ENCODE measurements at regions not wholly inside any gene's neighbourhood (a gene's known extent, or its start where the extent isn't known, plus 50 kb on each side); places are given as distances from the start of the nearest gene placed in this dataset.

DNA sequence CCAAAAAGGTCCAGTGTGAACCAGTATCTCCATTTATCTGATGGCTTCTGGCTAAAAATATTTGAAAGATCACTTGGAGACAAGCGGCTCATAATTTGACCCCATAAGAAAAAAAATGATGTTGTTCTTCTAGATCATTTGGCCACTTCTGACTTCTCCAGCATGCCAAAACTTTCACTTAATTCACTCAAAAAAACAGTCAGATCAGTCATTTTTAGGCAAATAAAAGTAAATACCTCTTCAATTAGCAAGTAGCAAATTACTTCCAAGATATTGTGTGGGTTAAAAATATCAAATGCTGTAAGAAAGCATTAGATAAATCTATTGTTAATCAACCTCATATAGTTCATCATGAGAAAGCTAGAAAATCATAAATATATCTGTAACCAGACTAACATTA, 106.0 kb downstream of the ZC3H11B start:
- TF ChIP-seq FOXK2 (IDR thresholded peaks at IDR 0.05): no peak
- no peak for TF ChIP-seq NFRKB (IDR thresholded peaks at IDR 0.05)
- no peak for TF ChIP-seq ELF4 (IDR thresholded peaks at IDR 0.05)
- no peak for TF ChIP-seq SUZ12 (IDR thresholded peaks at IDR 0.05)
- TF ChIP-seq LEF1 (IDR thresholded peaks at IDR 0.05; ENCODE audit: borderline replicate concordance): no peak
- no peak for TF ChIP-seq HDGF (IDR thresholded peaks at IDR 0.05; ENCODE audit: borderline replicate concordance)
- no peak for TF ChIP-seq ZNF384 (IDR thresholded peaks at IDR 0.05)
- TF ChIP-seq L3MBTL2 (conservative IDR thresholded peaks at IDR 0.05): no peak
- no peak for TF ChIP-seq CTBP1 (IDR thresholded peaks at IDR 0.05; ENCODE audit: borderline replicate concordance)
- no peak for TF ChIP-seq FOXA1 (IDR thresholded peaks at IDR 0.05)
- no peak for TF ChIP-seq FOXM1 (IDR thresholded peaks at IDR 0.05; ENCODE audit: borderline replicate concordance)
- ChIA-PET CTCF (interaction anchor here (0.6 kb wide), 1 partner anchor 9 kb away, joined by 3 read pairs; no protein-coding TSS in a partner anchor), POLR2A (no interaction called here)
- DNase-seq (ENCODE audit: extremely low spot score): no peak

GRCh38 chr1:219506473-219506899, 106.4 kb downstream of the ZC3H11B start:
- no peak for DNase-seq (ENCODE audit: extremely low spot score)
- ChIA-PET CTCF (interaction anchor here (0.6 kb wide), 1 partner anchor 9 kb away, joined by 3 read pairs; no protein-coding TSS in a partner anchor), POLR2A (no interaction called here)
- TF ChIP-seq FOXK2 (IDR thresholded peaks at IDR 0.05) (no peak), BHLHE40 (IDR thresholded peaks at IDR 0.05; ENCODE audit: borderline replicate concordance) (no peak), FOXM1 (IDR thresholded peaks at IDR 0.05; ENCODE audit: borderline replicate concordance) (no peak), CTBP1 (IDR thresholded peaks at IDR 0.05; ENCODE audit: borderline replicate concordance) (no peak)

DNA sequence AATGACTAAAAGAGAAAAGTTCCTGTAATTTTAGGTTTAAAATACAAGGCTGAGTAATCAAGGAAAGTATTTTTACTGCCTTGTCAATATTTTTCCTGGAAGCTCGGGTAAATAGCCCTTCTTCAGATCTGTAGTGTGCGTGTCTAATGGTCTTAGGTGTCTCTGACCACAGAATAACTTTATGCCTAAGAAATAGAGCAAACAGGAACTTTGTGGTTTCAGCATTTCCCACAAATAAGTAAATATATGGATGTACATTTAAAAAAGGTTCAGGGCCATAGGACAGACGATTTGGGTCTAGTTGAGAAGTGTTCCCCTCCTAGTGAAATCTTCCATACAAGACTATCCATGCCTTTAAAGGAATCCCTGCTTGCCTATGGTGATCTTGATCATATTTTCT, 107.0 kb downstream of the ZC3H11B start:
- CTCF ChIA-PET: no interaction called here
- POLR2A ChIA-PET: no interaction called here
- no peak for DNase-seq (ENCODE audit: extremely low spot score)
- TF ChIP-seq TARDBP (IDR thresholded peaks at IDR 0.05) (no peak), CTBP1 (IDR thresholded peaks at IDR 0.05; ENCODE audit: borderline replicate concordance) (no peak), ZNF384 (IDR thresholded peaks at IDR 0.05) (no peak), FOXA1 (IDR thresholded peaks at IDR 0.05) (no peak), NFRKB (IDR thresholded peaks at IDR 0.05) (no peak), FOXK2 (IDR thresholded peaks at IDR 0.05) (no peak), HDGF (IDR thresholded peaks at IDR 0.05; ENCODE audit: borderline replicate concordance) (no peak), FOXM1 (IDR thresholded peaks at IDR 0.05; ENCODE audit: borderline replicate concordance) (no peak), ARNT (IDR thresholded peaks at IDR 0.05) (no peak), SP1 (IDR thresholded peaks at IDR 0.05) (no peak), LEF1 (IDR thresholded peaks at IDR 0.05; ENCODE audit: borderline replicate concordance) (no peak), BHLHE40 (IDR thresholded peaks at IDR 0.05; ENCODE audit: borderline replicate concordance) (no peak), L3MBTL2 (conservative IDR thresholded peaks at IDR 0.05) (no peak)

GRCh38 chr1:219503604-219504003, 109.3 kb downstream of the ZC3H11B start:
- TF ChIP-seq HDGF (IDR thresholded peaks at IDR 0.05; ENCODE audit: borderline replicate concordance): no peak
- no peak for TF ChIP-seq SP1 (IDR thresholded peaks at IDR 0.05)
- TF ChIP-seq ZNF384 (IDR thresholded peaks at IDR 0.05): no peak
- TF ChIP-seq TARDBP (IDR thresholded peaks at IDR 0.05): no peak
- no peak for TF ChIP-seq FOXM1 (IDR thresholded peaks at IDR 0.05; ENCODE audit: borderline replicate concordance)
- no peak for TF ChIP-seq ELF4 (IDR thresholded peaks at IDR 0.05)
- no peak for DNase-seq (ENCODE audit: extremely low spot score)
- ChIA-PET POLR2A (no interaction called here), CTCF (no interaction called here)

DNA sequence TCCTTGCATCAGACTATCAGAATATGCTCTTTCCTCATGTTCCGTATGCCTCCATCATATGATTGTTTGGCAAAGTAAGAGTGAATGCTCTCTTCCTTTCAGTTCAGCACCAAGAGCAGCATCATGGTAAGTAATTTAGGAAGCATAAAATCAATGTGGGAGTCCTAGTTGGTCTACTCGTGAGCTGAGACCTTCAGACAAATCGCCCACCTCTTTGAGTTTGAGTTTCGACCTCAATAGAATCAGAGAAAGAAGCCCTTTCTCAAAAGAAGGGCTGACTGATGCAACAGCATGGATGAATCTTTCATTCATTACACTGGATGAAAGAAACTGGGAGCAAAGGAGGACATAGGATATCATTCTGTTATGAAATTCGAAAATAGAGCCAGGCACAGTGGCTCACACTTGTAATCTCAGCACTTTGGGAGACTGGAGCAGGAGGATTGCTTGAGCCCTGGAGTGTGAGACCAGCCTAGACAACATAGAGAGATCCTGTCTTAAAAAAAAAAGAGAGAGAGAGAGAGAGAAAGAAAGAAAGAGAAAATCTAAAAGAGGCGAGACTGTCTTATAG, 112.5 kb downstream of the ZC3H11B start:
- DNase-seq (ENCODE audit: extremely low spot score): no peak
- no peak for TF ChIP-seq HDGF (IDR thresholded peaks at IDR 0.05; ENCODE audit: borderline replicate concordance)
- no peak for TF ChIP-seq SUZ12 (IDR thresholded peaks at IDR 0.05)
- TF ChIP-seq NFRKB (IDR thresholded peaks at IDR 0.05): no peak
- TF ChIP-seq ZNF384 (IDR thresholded peaks at IDR 0.05): no peak
- TF ChIP-seq FOXK2 (IDR thresholded peaks at IDR 0.05): no peak
- no peak for TF ChIP-seq FOXM1 (IDR thresholded peaks at IDR 0.05; ENCODE audit: borderline replicate concordance)
- no peak for TF ChIP-seq BHLHE40 (IDR thresholded peaks at IDR 0.05; ENCODE audit: borderline replicate concordance)
- no peak for TF ChIP-seq SP1 (IDR thresholded peaks at IDR 0.05)
- no peak for TF ChIP-seq LEF1 (IDR thresholded peaks at IDR 0.05; ENCODE audit: borderline replicate concordance)
- TF ChIP-seq ELF4 (IDR thresholded peaks at IDR 0.05): no peak
- TF ChIP-seq L3MBTL2 (conservative IDR thresholded peaks at IDR 0.05): no peak
- no peak for TF ChIP-seq FOXA1 (IDR thresholded peaks at IDR 0.05)
- ChIA-PET CTCF (no interaction called here), POLR2A (no interaction called here)

DNA sequence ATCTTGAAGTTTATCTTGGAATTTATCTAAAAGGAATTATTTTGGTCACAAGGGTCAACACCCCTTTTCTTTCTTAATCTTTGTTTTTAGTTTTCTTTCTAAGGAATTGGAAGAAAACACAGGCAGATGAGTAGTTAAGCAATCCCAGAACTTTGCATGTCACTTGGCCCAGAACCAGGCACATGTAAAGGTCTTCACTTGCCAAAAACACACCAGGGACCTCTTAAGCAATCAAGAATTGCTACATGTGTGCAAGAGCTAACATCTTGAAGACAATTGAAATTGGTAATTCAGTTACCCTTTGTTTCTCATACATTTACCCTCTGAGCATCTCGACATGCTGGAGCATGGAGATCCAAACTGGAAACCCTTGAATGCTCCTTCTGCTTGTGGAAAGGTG, 114.2 kb downstream of the ZC3H11B start:
- TF ChIP-seq SUZ12 (IDR thresholded peaks at IDR 0.05) (no peak), LEF1 (IDR thresholded peaks at IDR 0.05; ENCODE audit: borderline replicate concordance) (no peak), CTBP1 (IDR thresholded peaks at IDR 0.05; ENCODE audit: borderline replicate concordance) (no peak), FOXK2 (IDR thresholded peaks at IDR 0.05) (no peak), FOXA1 (IDR thresholded peaks at IDR 0.05) (no peak), BHLHE40 (IDR thresholded peaks at IDR 0.05; ENCODE audit: borderline replicate concordance) (no peak), HDGF (IDR thresholded peaks at IDR 0.05; ENCODE audit: borderline replicate concordance) (no peak), ARNT (IDR thresholded peaks at IDR 0.05) (no peak), SP1 (IDR thresholded peaks at IDR 0.05) (no peak), TARDBP (IDR thresholded peaks at IDR 0.05) (no peak), ELF4 (IDR thresholded peaks at IDR 0.05) (no peak)
- TF ChIP-seq, protein P1, sequence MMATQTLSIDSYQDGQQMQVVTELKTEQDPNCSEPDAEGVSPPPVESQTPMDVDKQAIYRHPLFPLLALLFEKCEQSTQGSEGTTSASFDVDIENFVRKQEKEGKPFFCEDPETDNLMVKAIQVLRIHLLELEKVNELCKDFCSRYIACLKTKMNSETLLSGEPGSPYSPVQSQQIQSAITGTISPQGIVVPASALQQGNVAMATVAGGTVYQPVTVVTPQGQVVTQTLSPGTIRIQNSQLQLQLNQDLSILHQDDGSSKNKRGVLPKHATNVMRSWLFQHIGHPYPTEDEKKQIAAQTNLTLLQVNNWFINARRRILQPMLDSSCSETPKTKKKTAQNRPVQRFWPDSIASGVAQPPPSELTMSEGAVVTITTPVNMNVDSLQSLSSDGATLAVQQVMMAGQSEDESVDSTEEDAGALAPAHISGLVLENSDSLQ (IDR thresholded peaks at IDR 0.05): no peak
- ChIA-PET POLR2A (no interaction called here), CTCF (no interaction called here)
- DNase-seq (ENCODE audit: extremely low spot score): no peak

GRCh38 chr1:219495737-219496408, 117.0 kb downstream of the ZC3H11B start:
- no peak for DNase-seq (ENCODE audit: extremely low spot score)
- CTCF ChIA-PET: interaction anchor here (0.6 kb wide), 1 partner anchor 349 kb away, joined by 3 read pairs; no protein-coding TSS in a partner anchor
- POLR2A ChIA-PET: no interaction called here
- TF ChIP-seq TARDBP (IDR thresholded peaks at IDR 0.05) (no peak), BHLHE40 (IDR thresholded peaks at IDR 0.05; ENCODE audit: borderline replicate concordance) (no peak), NFRKB (IDR thresholded peaks at IDR 0.05) (no peak), L3MBTL2 (conservative IDR thresholded peaks at IDR 0.05) (no peak), ZNF384 (IDR thresholded peaks at IDR 0.05) (no peak), HDGF (IDR thresholded peaks at IDR 0.05; ENCODE audit: borderline replicate concordance) (no peak), CTBP1 (IDR thresholded peaks at IDR 0.05; ENCODE audit: borderline replicate concordance) (no peak), FOXA1 (IDR thresholded peaks at IDR 0.05) (no peak), ELF4 (IDR thresholded peaks at IDR 0.05) (no peak), SUZ12 (IDR thresholded peaks at IDR 0.05) (no peak), SP1 (IDR thresholded peaks at IDR 0.05) (no peak), ARNT (IDR thresholded peaks at IDR 0.05) (no peak), FOXK2 (IDR thresholded peaks at IDR 0.05) (no peak), LEF1 (IDR thresholded peaks at IDR 0.05; ENCODE audit: borderline replicate concordance) (no peak)
- TF ChIP-seq, protein P1 (IDR thresholded peaks at IDR 0.05): no peak; the same call in 1 of the 2 replicates

Measured in HEK293T (cell line).